Brain microvascular endothelial cell (primary cell): ENCODE measurements at regions not wholly inside any gene's neighbourhood (a gene's known extent, or its start where the extent isn't known, plus 50 kb on each side); places are given as distances from the start of the nearest gene placed in this dataset.

ENCODE experiments used
- DNase-seq: peaks from one replicate; pipeline ENCODE4 v3.0.0-alpha.2; 2020
- H3K27ac ChIP-seq: fragments of 250-450 bp; sonication (Bioruptor Pico); 2 replicates; pipeline ENCODE4 v1.5.1; 2020; ENCODE audit warnings: mild to moderate bottlenecking, moderate library complexity
- H3K27me3 ChIP-seq: fragments of 250-450 bp; sonication (Bioruptor Pico); replicated peaks from 2 replicates; pipeline ENCODE4 v1.5.1; 2020; ENCODE audit warnings: mild to moderate bottlenecking
- H3K36me3 ChIP-seq: fragments of 250-450 bp; sonication (Bioruptor Pico); replicated peaks from 2 replicates; pipeline ENCODE4 v1.5.1; 2020; ENCODE audit warnings: mild to moderate bottlenecking
- H3K4me3 ChIP-seq: 2 replicates; pipeline ENCODE4 v1.5.1; 2011; ENCODE audit warnings: low read depth, mild to moderate bottlenecking, control low read depth, low read length, moderate library complexity
- in situ Hi-C: cut with HindIII; loops from 2 replicates; pipeline ENCODE4 v1.10.0; 2017; ENCODE audit warnings: low sequenced_read_pairs, low pct_ligation_motif_present
- TF ChIP-seq, protein P1 (sequence below): IDR thresholded peaks from 2 replicates; pipeline ENCODE4 v1.5.1; 2011; ENCODE audit warnings: low read depth, mild to moderate bottlenecking, moderate library complexity, low read length, control low read depth, inconsistent platforms; ENCODE audit errors: missing control alignments

DNA sequence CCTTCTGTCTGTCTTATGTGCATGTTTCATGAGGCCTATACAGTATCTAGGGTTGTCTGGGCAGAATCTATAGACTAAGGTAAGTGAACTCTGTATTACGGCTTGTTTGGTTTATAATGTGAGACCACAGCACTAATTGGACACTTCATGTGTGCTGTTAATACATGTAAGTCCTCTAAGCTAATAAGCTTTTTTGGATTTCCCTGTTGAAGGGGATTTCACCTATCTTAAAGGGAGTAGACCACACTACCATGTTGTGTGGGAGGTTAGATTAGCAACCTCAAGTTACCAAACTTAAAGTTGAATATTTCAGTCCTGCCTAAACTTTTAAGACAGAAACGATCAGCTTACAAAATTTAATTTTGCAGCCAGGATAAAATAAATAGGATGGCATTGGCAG lies 189.8 kb upstream of the GOLIM4 start:
- H3K36me3 ChIP-seq, result no peaks in the 10 kb centered on the region
- H3K27ac ChIP-seq, result no peak overlapping the region
- in situ Hi-C loops, result no loop called here
- no peak overlapping the region for H3K4me3 ChIP-seq
- no peak for DNase-seq
- H3K27me3 ChIP-seq, result no peaks in the 10 kb centered on the region
- TF ChIP-seq, protein P1, sequence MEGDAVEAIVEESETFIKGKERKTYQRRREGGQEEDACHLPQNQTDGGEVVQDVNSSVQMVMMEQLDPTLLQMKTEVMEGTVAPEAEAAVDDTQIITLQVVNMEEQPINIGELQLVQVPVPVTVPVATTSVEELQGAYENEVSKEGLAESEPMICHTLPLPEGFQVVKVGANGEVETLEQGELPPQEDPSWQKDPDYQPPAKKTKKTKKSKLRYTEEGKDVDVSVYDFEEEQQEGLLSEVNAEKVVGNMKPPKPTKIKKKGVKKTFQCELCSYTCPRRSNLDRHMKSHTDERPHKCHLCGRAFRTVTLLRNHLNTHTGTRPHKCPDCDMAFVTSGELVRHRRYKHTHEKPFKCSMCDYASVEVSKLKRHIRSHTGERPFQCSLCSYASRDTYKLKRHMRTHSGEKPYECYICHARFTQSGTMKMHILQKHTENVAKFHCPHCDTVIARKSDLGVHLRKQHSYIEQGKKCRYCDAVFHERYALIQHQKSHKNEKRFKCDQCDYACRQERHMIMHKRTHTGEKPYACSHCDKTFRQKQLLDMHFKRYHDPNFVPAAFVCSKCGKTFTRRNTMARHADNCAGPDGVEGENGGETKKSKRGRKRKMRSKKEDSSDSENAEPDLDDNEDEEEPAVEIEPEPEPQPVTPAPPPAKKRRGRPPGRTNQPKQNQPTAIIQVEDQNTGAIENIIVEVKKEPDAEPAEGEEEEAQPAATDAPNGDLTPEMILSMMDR, result no peak

DNA sequence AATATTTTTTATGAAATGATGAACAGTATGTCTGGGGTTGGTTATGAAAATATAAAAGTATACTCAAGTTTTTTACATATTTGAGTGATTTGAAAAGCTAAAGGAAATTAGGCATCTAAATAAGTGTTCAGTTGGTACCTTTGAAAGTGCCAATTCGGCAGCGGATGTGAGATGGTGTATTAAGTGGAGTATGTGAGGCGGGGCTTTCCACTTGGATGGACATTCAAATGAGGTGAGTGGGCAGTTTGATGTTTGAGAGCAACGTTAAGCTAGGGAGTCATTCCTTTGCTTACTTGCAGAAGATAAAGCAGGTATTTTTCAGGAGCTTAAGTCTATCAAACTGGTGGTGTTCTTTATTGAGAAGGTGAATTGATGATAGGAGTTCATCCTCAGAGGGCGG lies 189.0 kb upstream of the GOLIM4 start:
- no peak for DNase-seq
- in situ Hi-C loops, result no loop called here
- TF ChIP-seq, protein P1, result no peak
- no peaks in the 10 kb centered on the region for H3K36me3 ChIP-seq
- H3K27me3 ChIP-seq, result no peaks in the 10 kb centered on the region
- H3K4me3 ChIP-seq, result no peak overlapping the region
- no peak overlapping the region for H3K27ac ChIP-seq

DNA sequence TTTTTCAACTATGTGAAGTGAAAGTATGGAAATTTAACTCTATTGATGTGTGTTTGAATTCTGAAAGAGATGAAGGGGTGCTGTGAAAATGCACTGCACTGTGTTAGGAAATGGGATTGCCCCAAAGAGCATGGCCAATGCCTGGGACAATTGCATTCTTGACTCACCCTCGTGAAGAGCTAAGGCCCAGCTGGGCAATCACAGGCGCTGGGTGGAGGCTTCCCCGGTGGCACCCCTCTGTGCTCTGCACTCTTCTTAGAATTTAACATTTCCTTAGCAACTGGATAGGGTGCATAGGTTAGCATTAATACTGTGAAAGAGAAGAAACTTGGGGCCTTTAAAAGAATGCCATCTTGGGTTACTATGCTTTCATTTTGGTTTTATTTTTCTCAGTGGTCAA lies 179.9 kb upstream of the GOLIM4 start:
- no peak overlapping the region for H3K27ac ChIP-seq
- H3K27me3 ChIP-seq, result no peaks in the 10 kb centered on the region
- in situ Hi-C loops, result no loop called here
- TF ChIP-seq, protein P1, result no peak
- H3K4me3 ChIP-seq, result no peak overlapping the region
- H3K36me3 ChIP-seq, result no peaks in the 10 kb centered on the region
- no peak for DNase-seq

DNA sequence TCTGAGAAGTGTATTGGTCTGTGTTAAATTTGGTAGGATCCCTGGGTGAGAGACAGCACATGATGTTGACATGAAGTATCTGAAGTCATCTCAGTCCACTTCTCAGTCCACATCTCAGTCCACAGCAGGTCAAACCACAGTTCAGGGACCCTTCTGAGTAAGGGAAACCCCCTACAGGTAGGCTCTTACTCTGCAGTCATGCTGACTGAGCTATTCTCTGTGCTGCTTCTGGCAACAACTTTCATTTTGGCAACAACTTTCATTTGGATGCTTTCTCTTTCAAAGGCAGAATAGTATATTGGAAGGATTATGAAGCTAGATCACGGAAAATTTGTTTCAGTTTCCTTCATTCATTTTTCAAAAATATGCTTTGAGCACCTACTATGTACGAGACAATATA lies 178.2 kb upstream of the GOLIM4 start:
- Histone ChIP-seq H3K4me3 (no peak overlapping the region), H3K36me3 (no peaks in the 10 kb centered on the region), H3K27me3 (no peaks in the 10 kb centered on the region), H3K27ac (no peak overlapping the region)
- in situ Hi-C loops, result no loop called here
- DNase-seq, result no peak
- TF ChIP-seq, protein P1, result peak; percentile 4

DNA sequence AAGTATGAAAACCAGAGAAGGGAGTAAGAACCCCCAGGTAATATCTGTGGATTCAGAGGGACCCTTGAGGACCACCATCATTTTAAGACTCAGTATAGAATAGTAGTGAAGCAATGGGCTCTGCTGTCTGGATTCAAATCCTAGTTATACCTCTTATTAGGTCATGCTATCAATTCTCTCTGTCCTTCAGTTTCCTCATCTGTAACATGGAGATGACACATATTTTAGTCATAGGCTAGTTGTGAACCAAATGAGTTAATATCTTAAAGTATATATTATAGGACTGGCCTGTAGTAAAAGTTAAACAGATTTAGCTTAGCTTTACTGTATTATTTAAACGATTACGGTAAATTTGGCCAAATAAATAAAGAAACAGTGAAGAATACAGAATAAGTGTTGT lies 177.3 kb upstream of the GOLIM4 start:
- H3K27ac ChIP-seq, result no peak overlapping the region
- TF ChIP-seq, protein P1, result no peak
- H3K4me3 ChIP-seq, result no peak overlapping the region
- no peak for DNase-seq
- no peaks in the 10 kb centered on the region for H3K27me3 ChIP-seq
- H3K36me3 ChIP-seq, result no peaks in the 10 kb centered on the region
- in situ Hi-C loops, result no loop called here

DNA sequence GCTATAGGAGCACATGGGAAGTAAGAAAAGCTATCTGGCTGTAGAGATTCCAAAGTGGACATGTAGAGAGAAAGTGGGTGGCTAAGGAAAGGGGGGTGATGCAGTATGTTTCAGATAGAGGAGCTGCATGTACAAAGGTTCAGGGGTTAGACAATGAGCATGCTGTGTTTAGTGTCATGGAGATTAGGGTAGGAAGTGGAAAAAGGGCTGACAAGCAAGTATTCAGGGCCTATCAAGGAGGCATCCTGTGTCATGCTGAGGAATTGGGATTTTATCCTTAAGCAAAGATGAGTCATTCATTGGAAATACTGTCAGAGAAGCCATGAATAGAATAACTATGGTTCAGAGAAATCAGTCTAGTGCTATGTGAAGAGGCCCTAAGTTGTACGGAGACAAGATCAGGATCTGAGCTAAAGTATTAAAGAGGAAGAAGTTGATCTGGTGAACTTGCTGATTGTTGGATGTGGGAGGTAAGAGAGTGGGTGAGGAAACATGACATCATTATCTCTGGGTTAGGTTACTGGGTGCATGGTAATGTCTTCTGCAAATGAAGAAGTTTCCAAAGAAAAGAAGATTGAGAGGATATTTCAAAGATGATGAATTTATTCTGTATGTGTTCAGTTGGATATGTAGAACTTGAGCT lies 176.7 kb upstream of the GOLIM4 start:
- H3K27ac ChIP-seq, result no peak overlapping the region
- TF ChIP-seq, protein P1, result no peak
- H3K4me3 ChIP-seq, result no peak overlapping the region
- no peaks in the 10 kb centered on the region for H3K27me3 ChIP-seq
- peak; percentile 53 for DNase-seq
- in situ Hi-C loops, result no loop called here
- no peaks in the 10 kb centered on the region for H3K36me3 ChIP-seq
